Breast epithelium (tissue), 3 donors: ENCODE measurements at regions not wholly inside any gene's neighbourhood (a gene's known extent, or its start where the extent isn't known, plus 50 kb on each side); places are given as distances from the start of the nearest gene placed in this dataset.

Experiments used
- POLR2A ChIP-seq: fragments of 450-650 bp; IDR thresholded peaks from one replicate; pipeline ENCODE4 v1.6.1; 2016; ENCODE audit warnings: antibody characterized with exemption, mild to moderate bottlenecking, moderate library complexity
- POLR2AphosphoS5 ChIP-seq, 3 donors: sonication (generic); formaldehyde crosslinking; IDR thresholded peaks; one replicate each; pipeline ENCODE4 v1.6.1; 2017; ENCODE audit warnings: antibody characterized with exemption in 3 of 3
- TF ChIP-seq, protein P1 (sequence below), 3 donors: fragments of 450-650 bp; IDR thresholded peaks; one replicate each; pipeline ENCODE4 v1.5.1; 2016 to 2017; ENCODE audit warnings: antibody characterized with exemption in 3 of 3, mild to moderate bottlenecking in 3 of 3, moderate library complexity in 3 of 3

DNA sequence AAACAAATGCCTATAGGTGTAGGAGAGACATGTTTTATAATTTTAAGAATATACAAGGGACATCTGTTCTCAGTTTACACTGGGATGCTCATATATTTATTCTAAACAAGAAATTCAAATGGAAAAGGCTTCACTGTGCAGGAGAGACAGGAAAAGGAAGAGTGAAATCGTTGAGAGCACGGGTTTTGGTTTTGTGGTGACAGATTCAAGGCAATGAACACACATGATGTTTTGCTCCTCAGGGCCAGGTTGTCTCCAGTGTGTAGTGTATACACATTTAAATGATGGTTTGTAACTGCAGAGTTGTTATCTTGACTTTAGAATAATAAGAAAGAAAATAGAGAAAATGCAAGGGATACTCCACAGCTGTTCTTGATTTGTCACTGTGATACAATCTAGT, 73.7 kb downstream of the S1PR1 start:
- TF ChIP-seq, protein P1, sequence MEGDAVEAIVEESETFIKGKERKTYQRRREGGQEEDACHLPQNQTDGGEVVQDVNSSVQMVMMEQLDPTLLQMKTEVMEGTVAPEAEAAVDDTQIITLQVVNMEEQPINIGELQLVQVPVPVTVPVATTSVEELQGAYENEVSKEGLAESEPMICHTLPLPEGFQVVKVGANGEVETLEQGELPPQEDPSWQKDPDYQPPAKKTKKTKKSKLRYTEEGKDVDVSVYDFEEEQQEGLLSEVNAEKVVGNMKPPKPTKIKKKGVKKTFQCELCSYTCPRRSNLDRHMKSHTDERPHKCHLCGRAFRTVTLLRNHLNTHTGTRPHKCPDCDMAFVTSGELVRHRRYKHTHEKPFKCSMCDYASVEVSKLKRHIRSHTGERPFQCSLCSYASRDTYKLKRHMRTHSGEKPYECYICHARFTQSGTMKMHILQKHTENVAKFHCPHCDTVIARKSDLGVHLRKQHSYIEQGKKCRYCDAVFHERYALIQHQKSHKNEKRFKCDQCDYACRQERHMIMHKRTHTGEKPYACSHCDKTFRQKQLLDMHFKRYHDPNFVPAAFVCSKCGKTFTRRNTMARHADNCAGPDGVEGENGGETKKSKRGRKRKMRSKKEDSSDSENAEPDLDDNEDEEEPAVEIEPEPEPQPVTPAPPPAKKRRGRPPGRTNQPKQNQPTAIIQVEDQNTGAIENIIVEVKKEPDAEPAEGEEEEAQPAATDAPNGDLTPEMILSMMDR (IDR thresholded peaks at IDR 0.05): no peak
- TF ChIP-seq POLR2A: no peak
- no peak for TF ChIP-seq POLR2AphosphoS5 (IDR thresholded peaks at IDR 0.05)
